ENCODE measurements at regions not wholly inside any gene's neighbourhood (a gene's known extent, or its start where the extent isn't known, plus 50 kb on each side); places are given as distances from the start of the nearest gene placed in this dataset.

GRCh38 chr10:123417414-123417813 lies 248.7 kb upstream of the GPR26 start:
- TF ChIP-seq CTCF (IDR thresholded peaks at IDR 0.05) (no peak), ZFX (IDR thresholded peaks at IDR 0.05; ENCODE audit: borderline replicate concordance) (no peak)
- no peak overlapping the region for H3K27ac ChIP-seq

GRCh38 chr10:123421461-123421860 lies 244.7 kb upstream of the GPR26 start:
- TF ChIP-seq ZFX (IDR thresholded peaks at IDR 0.05; ENCODE audit: borderline replicate concordance) (no peak), CTCF (IDR thresholded peaks at IDR 0.05) (no peak)
- H3K27ac ChIP-seq = no peak overlapping the region

- no peak for TF ChIP-seq CTCF (IDR thresholded peaks at IDR 0.05)
- TF ChIP-seq ZFX (IDR thresholded peaks at IDR 0.05; ENCODE audit: borderline replicate concordance) = no peak
Observed at GRCh38 chr10:123422261-123422660, 243.9 kb upstream of the GPR26 start.

GRCh38 chr10:123424537-123424936 lies 241.6 kb upstream of the GPR26 start:
- no peak for TF ChIP-seq CTCF (IDR thresholded peaks at IDR 0.05)
- no peak for TF ChIP-seq ZFX (IDR thresholded peaks at IDR 0.05; ENCODE audit: borderline replicate concordance)
- no peak overlapping the region for H3K27ac ChIP-seq

More at GRCh38 chr10:123422261-123422660, 243.9 kb upstream of the GPR26 start:
- H3K27ac ChIP-seq = no peak overlapping the region

- no peak overlapping the region for H3K27ac ChIP-seq
- no peak for TF ChIP-seq CTCF (IDR thresholded peaks at IDR 0.05)
Observed at GRCh38 chr10:123425680-123426079, 240.5 kb upstream of the GPR26 start.

- no peak for TF ChIP-seq CTCF (IDR thresholded peaks at IDR 0.05)
- TF ChIP-seq ZFX (IDR thresholded peaks at IDR 0.05; ENCODE audit: borderline replicate concordance) = no peak
- no peak overlapping the region for H3K27ac ChIP-seq
Observed at GRCh38 chr10:123427165-123427786, 238.9 kb upstream of the GPR26 start.

GRCh38 chr10:123428391-123428790 lies 237.8 kb upstream of the GPR26 start:
- H3K27ac ChIP-seq = no peak overlapping the region
- no peak for TF ChIP-seq CTCF (IDR thresholded peaks at IDR 0.05)
- no peak for TF ChIP-seq ZFX (IDR thresholded peaks at IDR 0.05; ENCODE audit: borderline replicate concordance)
